ENCODE measurements at regions not wholly inside any gene's neighbourhood (a gene's known extent, or its start where the extent isn't known, plus 50 kb on each side); places are given as distances from the start of the nearest gene placed in this dataset.

- no peak for TF ChIP-seq ZFX (IDR thresholded peaks at IDR 0.05; ENCODE audit: borderline replicate concordance)
- TF ChIP-seq CTCF (IDR thresholded peaks at IDR 0.05): no peak
- H3K27ac ChIP-seq: no peak overlapping the region
These were observed 114.0 kb upstream of the DCLK2 start for GRCh38 chr4:149964001-149964796.

- TF ChIP-seq CTCF (IDR thresholded peaks at IDR 0.05): no peak
- TF ChIP-seq ZFX (IDR thresholded peaks at IDR 0.05; ENCODE audit: borderline replicate concordance): no peak
- H3K27ac ChIP-seq: no peak overlapping the region
These were observed 113.0 kb upstream of the DCLK2 start for GRCh38 chr4:149965206-149965605.

GRCh38 chr4:149972407-149972806 is 105.8 kb upstream of the DCLK2 start:
- no peak overlapping the region for H3K27ac ChIP-seq
- TF ChIP-seq ZFX (IDR thresholded peaks at IDR 0.05; ENCODE audit: borderline replicate concordance) (no peak), CTCF (IDR thresholded peaks at IDR 0.05) (no peak)

- TF ChIP-seq ZFX (IDR thresholded peaks at IDR 0.05; ENCODE audit: borderline replicate concordance): no peak
- TF ChIP-seq CTCF (IDR thresholded peaks at IDR 0.05): no peak
- H3K27ac ChIP-seq: no peak overlapping the region
These were observed 105.1 kb upstream of the DCLK2 start for GRCh38 chr4:149973181-149973580.

GRCh38 chr4:149975172-149975571 is 103.1 kb upstream of the DCLK2 start:
- TF ChIP-seq CTCF (IDR thresholded peaks at IDR 0.05) (no peak), ZFX (IDR thresholded peaks at IDR 0.05; ENCODE audit: borderline replicate concordance) (no peak)
- no peak overlapping the region for H3K27ac ChIP-seq

- no peak for TF ChIP-seq ZFX (IDR thresholded peaks at IDR 0.05; ENCODE audit: borderline replicate concordance)
- TF ChIP-seq CTCF (IDR thresholded peaks at IDR 0.05): no peak
- no peak overlapping the region for H3K27ac ChIP-seq
These were observed 98.0 kb upstream of the DCLK2 start for GRCh38 chr4:149980121-149980682.

- peak; percentile 89 for TF ChIP-seq CTCF (IDR thresholded peaks at IDR 0.05)
- TF ChIP-seq ZFX (IDR thresholded peaks at IDR 0.05; ENCODE audit: borderline replicate concordance): no peak
- no peak overlapping the region for H3K27ac ChIP-seq
These were observed 97.3 kb upstream of the DCLK2 start for GRCh38 chr4:149980941-149981340.

Measured in 22Rv1 (cell line).